HCT116 (cell line): ENCODE measurements at regions not wholly inside any gene's neighbourhood (a gene's known extent, or its start where the extent isn't known, plus 50 kb on each side); places are given as distances from the start of the nearest gene placed in this dataset.

ENCODE experiments used
- CBX3 ChIP-seq: IDR thresholded peaks from 2 replicates; pipeline ENCODE4 v1.6.1; 2012; ENCODE audit warnings: low read depth
- EZH2 ChIP-seq: fragments of 200-600 bp; sonication (generic); IDR thresholded peaks from 2 replicates; pipeline ENCODE4 v1.6.1; 2017; ENCODE audit warnings: antibody characterized with exemption, mixed run types
- EZH2phosphoT487 ChIP-seq: fragments of 200-600 bp; IDR thresholded peaks from 2 replicates; pipeline ENCODE4 v1.6.1; 2018; ENCODE audit warnings: antibody characterized with exemption, borderline replicate concordance
- POLR2A ChIP-seq: IDR thresholded peaks from 2 replicates; pipeline ENCODE4 v1.7.0; 2011; ENCODE audit warnings: borderline replicate concordance; ENCODE audit not compliant: insufficient read depth, insufficient read length; ENCODE audit errors: extremely low read depth
- POLR2AphosphoS5 ChIP-seq: IDR thresholded peaks from 2 replicates; pipeline ENCODE4 v1.6.1; 2011; ENCODE audit warnings: mild to moderate bottlenecking, low read depth, low read length, moderate library complexity
- RAD21 ChIP-seq: IDR thresholded peaks from 2 replicates; pipeline ENCODE4 v1.6.1; 2012; ENCODE audit warnings: low read depth, mild to moderate bottlenecking
- SIN3A ChIP-seq: IDR thresholded peaks from 2 replicates; pipeline ENCODE4 v1.6.1; 2012; ENCODE audit warnings: low read depth
- SRF ChIP-seq: IDR thresholded peaks from 2 replicates; pipeline ENCODE4 v1.6.1; 2012; ENCODE audit warnings: low read depth
- TCF7L2 ChIP-seq: IDR thresholded peaks from 2 replicates; pipeline ENCODE4 v1.7.0; 2011; ENCODE audit warnings: borderline replicate concordance, inconsistent platforms; ENCODE audit not compliant: insufficient read depth, insufficient read length; ENCODE audit errors: extremely low read depth
- TF ChIP-seq, protein P1 (sequence below), 3 experiments: fragments of 200-600 bp in 1 of 3; sonication (generic) in 1 of 3; IDR thresholded peaks in 2 of 3; conservative IDR thresholded peaks in 1 of 3; 2 replicates each; pipeline ENCODE4 v1.5.1; 2012 to 2017; ENCODE audit warnings: low read depth in 2 of 3, low read length in 2 of 3, antibody characterized with exemption in 1 of 3, borderline replicate concordance in 1 of 3, control low read depth in 1 of 3, mild to moderate bottlenecking in 1 of 3, mixed read lengths in 1 of 3, mixed run types in 1 of 3, moderate library complexity in 1 of 3; ENCODE audit not compliant: insufficient read depth in 1 of 3
- TF ChIP-seq, protein P2 (sequence below): IDR thresholded peaks from 2 replicates; pipeline ENCODE4 v1.6.1; 2012
- TF ChIP-seq, protein P3 (sequence below): IDR thresholded peaks from 2 replicates; pipeline ENCODE4 v1.6.1; 2012; ENCODE audit warnings: low read depth

DNA sequence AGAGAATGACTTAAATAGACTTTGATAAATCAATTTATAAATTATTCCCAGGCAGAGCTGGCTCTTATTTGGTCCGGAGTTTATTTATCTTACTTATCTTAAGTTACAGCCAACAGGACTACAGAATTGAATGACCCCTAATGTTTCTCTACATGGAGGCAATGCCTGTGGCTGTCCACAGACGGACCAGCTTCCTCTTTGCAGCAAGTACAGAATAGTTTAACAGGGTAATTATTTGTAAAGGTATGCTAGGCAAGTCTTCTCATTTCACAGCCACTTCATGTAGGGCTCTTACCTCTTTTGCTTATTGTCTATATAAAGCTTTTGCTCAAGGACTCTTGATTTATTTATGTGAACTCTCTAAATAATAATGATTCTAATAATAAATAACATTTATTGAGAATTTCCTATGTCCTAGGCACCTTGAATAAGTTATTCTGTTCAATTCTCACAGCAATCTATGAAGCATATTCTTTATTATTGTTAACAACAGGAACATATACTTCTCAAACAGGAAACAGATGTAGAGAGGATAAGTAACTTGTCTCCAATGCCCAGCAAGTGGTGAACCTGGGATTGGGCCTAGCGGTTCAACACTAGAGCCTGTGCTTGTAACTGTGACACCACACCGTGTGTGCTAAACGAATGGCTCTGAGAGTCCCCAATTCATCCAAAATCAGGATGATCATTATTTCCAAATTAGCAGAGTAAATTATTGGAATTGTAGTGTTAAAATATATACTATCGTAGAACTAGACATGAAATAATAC lies 58.8 kb upstream of the NXPH2 start:
- TF ChIP-seq, protein P1, sequence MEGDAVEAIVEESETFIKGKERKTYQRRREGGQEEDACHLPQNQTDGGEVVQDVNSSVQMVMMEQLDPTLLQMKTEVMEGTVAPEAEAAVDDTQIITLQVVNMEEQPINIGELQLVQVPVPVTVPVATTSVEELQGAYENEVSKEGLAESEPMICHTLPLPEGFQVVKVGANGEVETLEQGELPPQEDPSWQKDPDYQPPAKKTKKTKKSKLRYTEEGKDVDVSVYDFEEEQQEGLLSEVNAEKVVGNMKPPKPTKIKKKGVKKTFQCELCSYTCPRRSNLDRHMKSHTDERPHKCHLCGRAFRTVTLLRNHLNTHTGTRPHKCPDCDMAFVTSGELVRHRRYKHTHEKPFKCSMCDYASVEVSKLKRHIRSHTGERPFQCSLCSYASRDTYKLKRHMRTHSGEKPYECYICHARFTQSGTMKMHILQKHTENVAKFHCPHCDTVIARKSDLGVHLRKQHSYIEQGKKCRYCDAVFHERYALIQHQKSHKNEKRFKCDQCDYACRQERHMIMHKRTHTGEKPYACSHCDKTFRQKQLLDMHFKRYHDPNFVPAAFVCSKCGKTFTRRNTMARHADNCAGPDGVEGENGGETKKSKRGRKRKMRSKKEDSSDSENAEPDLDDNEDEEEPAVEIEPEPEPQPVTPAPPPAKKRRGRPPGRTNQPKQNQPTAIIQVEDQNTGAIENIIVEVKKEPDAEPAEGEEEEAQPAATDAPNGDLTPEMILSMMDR (IDR thresholded peaks at IDR 0.05 in 2 of 3, conservative IDR thresholded peaks at IDR 0.05 in 1 of 3; ENCODE audit: borderline replicate concordance in 1 of 3, insufficient read depth in 1 of 3, low read depth in 2 of 3, low read length in 2 of 3): no peak
- TF ChIP-seq, protein P2, sequence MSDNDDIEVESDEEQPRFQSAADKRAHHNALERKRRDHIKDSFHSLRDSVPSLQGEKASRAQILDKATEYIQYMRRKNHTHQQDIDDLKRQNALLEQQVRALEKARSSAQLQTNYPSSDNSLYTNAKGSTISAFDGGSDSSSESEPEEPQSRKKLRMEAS: no peak
- TF ChIP-seq EZH2phosphoT487 (no peak), TCF7L2 (no peak), POLR2A (no peak), CBX3 (no peak), RAD21 (no peak), SRF (no peak), POLR2AphosphoS5 (no peak), SIN3A (no peak), EZH2 (no peak)
- TF ChIP-seq, protein P3, sequence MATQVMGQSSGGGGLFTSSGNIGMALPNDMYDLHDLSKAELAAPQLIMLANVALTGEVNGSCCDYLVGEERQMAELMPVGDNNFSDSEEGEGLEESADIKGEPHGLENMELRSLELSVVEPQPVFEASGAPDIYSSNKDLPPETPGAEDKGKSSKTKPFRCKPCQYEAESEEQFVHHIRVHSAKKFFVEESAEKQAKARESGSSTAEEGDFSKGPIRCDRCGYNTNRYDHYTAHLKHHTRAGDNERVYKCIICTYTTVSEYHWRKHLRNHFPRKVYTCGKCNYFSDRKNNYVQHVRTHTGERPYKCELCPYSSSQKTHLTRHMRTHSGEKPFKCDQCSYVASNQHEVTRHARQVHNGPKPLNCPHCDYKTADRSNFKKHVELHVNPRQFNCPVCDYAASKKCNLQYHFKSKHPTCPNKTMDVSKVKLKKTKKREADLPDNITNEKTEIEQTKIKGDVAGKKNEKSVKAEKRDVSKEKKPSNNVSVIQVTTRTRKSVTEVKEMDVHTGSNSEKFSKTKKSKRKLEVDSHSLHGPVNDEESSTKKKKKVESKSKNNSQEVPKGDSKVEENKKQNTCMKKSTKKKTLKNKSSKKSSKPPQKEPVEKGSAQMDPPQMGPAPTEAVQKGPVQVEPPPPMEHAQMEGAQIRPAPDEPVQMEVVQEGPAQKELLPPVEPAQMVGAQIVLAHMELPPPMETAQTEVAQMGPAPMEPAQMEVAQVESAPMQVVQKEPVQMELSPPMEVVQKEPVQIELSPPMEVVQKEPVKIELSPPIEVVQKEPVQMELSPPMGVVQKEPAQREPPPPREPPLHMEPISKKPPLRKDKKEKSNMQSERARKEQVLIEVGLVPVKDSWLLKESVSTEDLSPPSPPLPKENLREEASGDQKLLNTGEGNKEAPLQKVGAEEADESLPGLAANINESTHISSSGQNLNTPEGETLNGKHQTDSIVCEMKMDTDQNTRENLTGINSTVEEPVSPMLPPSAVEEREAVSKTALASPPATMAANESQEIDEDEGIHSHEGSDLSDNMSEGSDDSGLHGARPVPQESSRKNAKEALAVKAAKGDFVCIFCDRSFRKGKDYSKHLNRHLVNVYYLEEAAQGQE: no peak
